ENCODE measurements at regions not wholly inside any gene's neighbourhood (a gene's known extent, or its start where the extent isn't known, plus 50 kb on each side); places are given as distances from the start of the nearest gene placed in this dataset.

- DNase-seq (ENCODE audit: low spot score) = no peak
Observed at GRCh38 chr5:162485666-162486292, 418.2 kb downstream of the GABRG2 start.

- DNase-seq (ENCODE audit: low spot score) = no peak
Observed at GRCh38 chr5:162487528-162488525, 420.3 kb downstream of the GABRG2 start.

- no peak for DNase-seq (ENCODE audit: low spot score)
Observed at GRCh38 chr5:162496100-162496808, 428.7 kb downstream of the GABRG2 start.

GRCh38 chr5:162497455-162497854, 429.9 kb downstream of the GABRG2 start:
- no peak for DNase-seq (ENCODE audit: low spot score)

- no peak for DNase-seq (ENCODE audit: low spot score)
Observed at GRCh38 chr5:162502780-162503179, 435.2 kb downstream of the GABRG2 start.

GRCh38 chr5:162503796-162504195, 436.2 kb downstream of the GABRG2 start:
- DNase-seq (ENCODE audit: low spot score) = no peak

GRCh38 chr5:162512935-162513565, 445.5 kb downstream of the GABRG2 start:
- DNase-seq (ENCODE audit: low spot score) = no peak

GRCh38 chr5:162514116-162514515, 446.5 kb downstream of the GABRG2 start:
- DNase-seq (ENCODE audit: low spot score) = no peak

- DNase-seq (ENCODE audit: low spot score) = no peak
Observed at GRCh38 chr5:162520878-162521277, 453.3 kb downstream of the GABRG2 start.

GRCh38 chr5:162529209-162529608, 461.6 kb downstream of the GABRG2 start:
- DNase-seq (ENCODE audit: low spot score) = no peak

GRCh38 chr5:162529886-162530285, 462.3 kb downstream of the GABRG2 start:
- no peak for DNase-seq (ENCODE audit: low spot score)

GRCh38 chr5:162543437-162543836, 475.9 kb downstream of the GABRG2 start:
- no peak for DNase-seq (ENCODE audit: low spot score)

- DNase-seq (ENCODE audit: low spot score) = no peak
Observed at GRCh38 chr5:162544905-162545304, 477.3 kb downstream of the GABRG2 start.

GRCh38 chr5:162550236-162550635, 482.7 kb downstream of the GABRG2 start:
- no peak for DNase-seq (ENCODE audit: low spot score)

- DNase-seq (ENCODE audit: low spot score) = no peak
Observed at GRCh38 chr5:162558120-162558519, 490.5 kb downstream of the GABRG2 start.

- no peak for DNase-seq (ENCODE audit: low spot score)
Observed at GRCh38 chr5:162567644-162568043, 500.1 kb downstream of the GABRG2 start.

GRCh38 chr5:162573758-162574157, 506.2 kb downstream of the GABRG2 start:
- DNase-seq (ENCODE audit: low spot score) = no peak

- DNase-seq (ENCODE audit: low spot score) = no peak
Observed at GRCh38 chr5:162591724-162592123, 524.2 kb downstream of the GABRG2 start.

GRCh38 chr5:162593881-162594280, 526.3 kb downstream of the GABRG2 start:
- no peak for DNase-seq (ENCODE audit: low spot score)

- no peak for DNase-seq (ENCODE audit: low spot score)
Observed at GRCh38 chr5:162603443-162604070, 536.0 kb downstream of the GABRG2 start.

- no peak for DNase-seq (ENCODE audit: low spot score)
Observed at GRCh38 chr5:162607879-162608278, 540.3 kb downstream of the GABRG2 start.

Data from cerebellar cortex (tissue), 1 donor.